Peyer's patch (tissue), 4 donors: ENCODE measurements at regions not wholly inside any gene's neighbourhood (a gene's known extent, or its start where the extent isn't known, plus 50 kb on each side); places are given as distances from the start of the nearest gene placed in this dataset.

Experiments used
- DNase-seq, 3 donors: peaks; one replicate each; pipeline ENCODE4 v3.0.0-alpha.2; 2017 to 2019
- H3K27ac ChIP-seq, 4 donors: fragments of 200-600 bp; sonication (generic); one replicate each; pipeline ENCODE4 v1.5.1; 2016 to 2019
- H3K27me3 ChIP-seq, 2 donors: fragments of 200-600 bp; sonication (generic); one replicate each; pipeline ENCODE4 v1.5.1; 2019
- H3K36me3 ChIP-seq, 3 donors: fragments of 200-600 bp; sonication (generic); one replicate each; pipeline ENCODE4 v1.5.1; 2016 to 2019
- H3K4me1 ChIP-seq, 4 donors: fragments of 200-600 bp; sonication (generic); one replicate each; pipeline ENCODE4 v1.5.1; 2016 to 2019
- H3K4me3 ChIP-seq, 4 donors: fragments of 200-600 bp; sonication (generic); 1 replicate in 3 of 4; 2 replicates in 1 of 4; pipeline ENCODE4 v1.5.1; 2016 to 2019; ENCODE audit warnings: mild to moderate bottlenecking in 1 of 4
- H3K9me3 ChIP-seq, 4 donors: fragments of 200-600 bp; sonication (generic); one replicate each; pipeline ENCODE4 v1.5.1; 2016 to 2019; ENCODE audit warnings: mild to moderate bottlenecking in 1 of 4
- POLR2A ChIP-seq, 2 donors: fragments of 450-650 bp; IDR thresholded peaks; one replicate each; pipeline ENCODE4 v1.5.1; 2017; ENCODE audit warnings: antibody characterized with exemption in 2 of 2, mild to moderate bottlenecking in 2 of 2, moderate library complexity in 2 of 2
- TF ChIP-seq, protein P1 (sequence below), 6 experiments: fragments of 450-650 bp in 4 of 6; fragments of 200-600 bp in 2 of 6; sonication (generic) in 1 of 6; IDR thresholded peaks; one replicate each; pipeline ENCODE4 v1.5.1; 2017 to 2019; ENCODE audit warnings: antibody characterized with exemption in 6 of 6, mild to moderate bottlenecking in 3 of 6, moderate library complexity in 1 of 6

DNA sequence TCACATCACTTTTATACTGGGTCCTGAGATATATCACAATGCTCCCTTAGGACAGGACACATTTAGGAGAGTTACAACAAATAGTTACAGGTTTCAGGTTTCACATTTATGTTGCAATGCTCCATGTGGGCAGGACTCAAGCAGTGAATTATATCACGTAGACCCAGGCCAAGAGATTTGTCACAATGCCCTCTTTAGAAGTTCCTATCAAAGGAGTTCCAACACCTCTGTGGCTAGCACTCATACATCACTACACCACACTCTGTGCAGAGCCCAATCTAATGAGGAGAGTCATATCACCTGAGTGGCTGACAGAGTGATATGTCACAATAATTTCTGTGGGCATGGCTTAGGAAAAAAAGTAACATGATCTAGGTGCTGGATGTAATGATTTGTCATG is 1068.2 kb upstream of the AMELY start:
- no peaks in the 10 kb centered on the region for H3K9me3 ChIP-seq
- no peaks in the 10 kb centered on the region for H3K27me3 ChIP-seq
- no peak overlapping the region for H3K4me3 ChIP-seq
- H3K4me1 ChIP-seq: no peaks in the 10 kb centered on the region
- no peak overlapping the region for H3K27ac ChIP-seq
- H3K36me3 ChIP-seq: no peaks in the 10 kb centered on the region
- TF ChIP-seq POLR2A (IDR thresholded peaks at IDR 0.05): no peak
- TF ChIP-seq, protein P1, sequence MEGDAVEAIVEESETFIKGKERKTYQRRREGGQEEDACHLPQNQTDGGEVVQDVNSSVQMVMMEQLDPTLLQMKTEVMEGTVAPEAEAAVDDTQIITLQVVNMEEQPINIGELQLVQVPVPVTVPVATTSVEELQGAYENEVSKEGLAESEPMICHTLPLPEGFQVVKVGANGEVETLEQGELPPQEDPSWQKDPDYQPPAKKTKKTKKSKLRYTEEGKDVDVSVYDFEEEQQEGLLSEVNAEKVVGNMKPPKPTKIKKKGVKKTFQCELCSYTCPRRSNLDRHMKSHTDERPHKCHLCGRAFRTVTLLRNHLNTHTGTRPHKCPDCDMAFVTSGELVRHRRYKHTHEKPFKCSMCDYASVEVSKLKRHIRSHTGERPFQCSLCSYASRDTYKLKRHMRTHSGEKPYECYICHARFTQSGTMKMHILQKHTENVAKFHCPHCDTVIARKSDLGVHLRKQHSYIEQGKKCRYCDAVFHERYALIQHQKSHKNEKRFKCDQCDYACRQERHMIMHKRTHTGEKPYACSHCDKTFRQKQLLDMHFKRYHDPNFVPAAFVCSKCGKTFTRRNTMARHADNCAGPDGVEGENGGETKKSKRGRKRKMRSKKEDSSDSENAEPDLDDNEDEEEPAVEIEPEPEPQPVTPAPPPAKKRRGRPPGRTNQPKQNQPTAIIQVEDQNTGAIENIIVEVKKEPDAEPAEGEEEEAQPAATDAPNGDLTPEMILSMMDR (IDR thresholded peaks at IDR 0.05): no peak
- DNase-seq: no peak

DNA sequence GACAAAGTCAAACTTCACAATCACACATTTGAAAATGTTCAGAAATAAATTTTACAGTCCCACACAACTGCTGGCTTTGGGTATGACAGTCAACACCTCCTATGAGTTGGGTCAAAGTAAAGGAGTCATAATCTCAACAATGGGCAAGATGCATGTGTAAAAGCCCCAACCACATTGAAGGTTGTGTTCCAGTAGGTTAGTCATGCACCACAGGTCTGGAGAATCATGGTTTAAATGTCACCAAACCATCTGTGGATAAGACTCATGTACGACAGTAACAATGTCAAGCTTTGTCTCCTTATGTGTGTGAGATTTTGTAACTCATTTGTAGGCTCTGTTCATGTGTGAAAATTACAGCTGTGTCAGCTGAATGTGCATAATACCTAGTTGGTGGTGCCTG is 1065.7 kb upstream of the AMELY start:
- Histone ChIP-seq H3K4me1 (no peaks in the 10 kb centered on the region), H3K27ac (no peak overlapping the region), H3K9me3 (no peaks in the 10 kb centered on the region), H3K36me3 (no peaks in the 10 kb centered on the region), H3K27me3 (no peaks in the 10 kb centered on the region), H3K4me3 (no peak overlapping the region)
- TF ChIP-seq, protein P1 (IDR thresholded peaks at IDR 0.05): no peak
- no peak for TF ChIP-seq POLR2A (IDR thresholded peaks at IDR 0.05)
- no peak for DNase-seq

DNA sequence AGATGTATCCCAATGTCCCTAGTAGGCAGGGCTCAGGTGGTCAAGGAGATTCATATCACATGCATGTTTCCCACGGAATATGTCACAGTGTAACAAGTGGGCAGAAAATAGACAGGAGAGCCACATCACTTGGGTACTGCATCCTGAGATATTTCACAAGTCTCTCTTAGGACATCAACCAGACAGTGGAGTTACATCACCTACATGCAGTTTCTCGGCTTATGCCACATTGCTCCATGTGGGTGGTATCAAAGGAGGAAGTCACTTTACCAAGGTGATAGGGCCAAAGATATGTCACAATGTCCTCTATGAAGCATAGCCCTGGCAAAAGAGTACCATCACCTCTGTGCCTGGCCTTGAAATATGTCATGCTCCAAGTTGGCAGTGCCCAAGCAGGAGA is 1056.7 kb upstream of the AMELY start:
- TF ChIP-seq POLR2A (IDR thresholded peaks at IDR 0.05): no peak
- TF ChIP-seq, protein P1 (IDR thresholded peaks at IDR 0.05): no peak
- H3K9me3 ChIP-seq: no peaks in the 10 kb centered on the region

DNA sequence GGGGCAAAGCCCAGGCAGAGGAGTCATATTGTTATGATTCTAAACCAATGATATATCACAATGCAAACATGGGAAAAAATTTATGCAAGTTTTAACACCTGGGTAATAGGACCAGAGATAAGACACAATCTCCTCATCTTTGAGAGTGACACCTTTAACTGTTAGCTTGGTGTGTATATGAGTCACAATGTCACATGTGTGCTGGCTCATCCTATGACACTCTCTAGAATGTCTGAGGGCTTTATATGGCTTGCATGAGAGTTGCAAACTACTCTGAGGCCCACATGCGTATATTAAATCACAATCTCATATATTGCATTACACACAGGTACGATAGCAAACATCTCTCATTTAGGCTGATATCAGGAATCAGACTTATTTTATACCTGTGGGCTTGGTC is 1055.4 kb upstream of the AMELY start:
- Histone ChIP-seq H3K27me3 (no peaks in the 10 kb centered on the region), H3K36me3 (no peaks in the 10 kb centered on the region), H3K4me1 (no peaks in the 10 kb centered on the region), H3K27ac (no peak overlapping the region), H3K9me3 (no peaks in the 10 kb centered on the region), H3K4me3 (no peak overlapping the region)
- DNase-seq: no peak
- TF ChIP-seq, protein P1 (IDR thresholded peaks at IDR 0.05): no peak
- TF ChIP-seq POLR2A (IDR thresholded peaks at IDR 0.05): no peak

More for the DNA sequence above, 1056.7 kb upstream of the AMELY start:
- H3K36me3 ChIP-seq: no peaks in the 10 kb centered on the region
- H3K4me1 ChIP-seq: no peaks in the 10 kb centered on the region
- DNase-seq: no peak
- no peaks in the 10 kb centered on the region for H3K27me3 ChIP-seq
- no peak overlapping the region for H3K27ac ChIP-seq
- no peak overlapping the region for H3K4me3 ChIP-seq

DNA sequence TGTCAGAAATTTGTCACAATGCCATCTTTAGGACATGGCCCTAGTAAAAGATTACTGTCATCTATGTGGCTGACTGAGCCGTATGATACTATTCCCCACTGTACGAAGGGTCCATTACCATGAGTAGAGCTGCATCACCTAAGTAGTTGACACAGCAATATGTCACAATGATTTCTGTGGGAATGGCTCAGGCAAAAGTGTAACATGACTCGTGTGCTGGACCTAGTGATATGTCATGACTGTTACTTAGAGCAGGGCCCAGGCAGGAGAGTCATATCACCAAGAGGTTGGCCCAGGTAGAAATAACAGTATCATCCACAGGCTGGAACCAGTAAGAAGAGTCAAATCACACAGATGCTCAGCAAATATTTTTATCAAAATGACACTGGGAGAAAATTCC is 1051.8 kb upstream of the AMELY start:
- H3K9me3 ChIP-seq: no peaks in the 10 kb centered on the region
- TF ChIP-seq POLR2A (IDR thresholded peaks at IDR 0.05): no peak
- TF ChIP-seq, protein P1 (IDR thresholded peaks at IDR 0.05): no peak
- H3K27me3 ChIP-seq: no peaks in the 10 kb centered on the region
- H3K27ac ChIP-seq: no peak overlapping the region
- H3K4me3 ChIP-seq: no peak overlapping the region
- no peaks in the 10 kb centered on the region for H3K4me1 ChIP-seq
- no peaks in the 10 kb centered on the region for H3K36me3 ChIP-seq
- DNase-seq: no peak

DNA sequence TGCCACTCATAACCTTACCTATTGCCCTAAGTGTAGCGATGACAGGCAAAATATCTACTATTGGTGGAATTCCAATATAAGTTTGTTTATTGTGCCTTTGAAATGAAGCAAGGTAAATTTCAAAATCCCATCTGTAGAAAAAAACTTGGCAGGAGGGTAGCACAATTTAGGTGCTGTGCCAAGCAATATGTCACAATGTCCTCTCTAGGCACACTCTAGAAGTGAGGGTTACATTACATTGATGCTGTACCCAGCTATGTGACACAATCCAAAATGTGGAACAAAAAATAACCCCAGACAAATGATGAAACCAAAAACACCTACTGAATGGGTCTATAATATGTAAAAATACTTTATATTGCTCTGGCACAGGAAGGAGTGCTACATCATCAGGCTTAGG is 1050.8 kb upstream of the AMELY start:
- no peaks in the 10 kb centered on the region for H3K36me3 ChIP-seq
- H3K4me3 ChIP-seq: no peak overlapping the region
- H3K27me3 ChIP-seq: no peaks in the 10 kb centered on the region
- no peak for TF ChIP-seq POLR2A (IDR thresholded peaks at IDR 0.05)
- TF ChIP-seq, protein P1 (IDR thresholded peaks at IDR 0.05): no peak
- no peak for DNase-seq
- H3K27ac ChIP-seq: no peak overlapping the region
- H3K4me1 ChIP-seq: no peaks in the 10 kb centered on the region
- no peaks in the 10 kb centered on the region for H3K9me3 ChIP-seq
